NCI-H2227 (cell line): ENCODE measurements at regions not wholly inside any gene's neighbourhood (a gene's known extent, or its start where the extent isn't known, plus 50 kb on each side); places are given as distances from the start of the nearest gene placed in this dataset.
A peak's percentile ranks its signal among the peaks of the same experiment; 100 is the strongest.

Experiments used
- DNase-seq: peaks from one replicate; lab custom pipeline; 2025; ENCODE audit not compliant: unreplicated experiment; lab: John Stamatoyannopoulos, UW

DNA sequence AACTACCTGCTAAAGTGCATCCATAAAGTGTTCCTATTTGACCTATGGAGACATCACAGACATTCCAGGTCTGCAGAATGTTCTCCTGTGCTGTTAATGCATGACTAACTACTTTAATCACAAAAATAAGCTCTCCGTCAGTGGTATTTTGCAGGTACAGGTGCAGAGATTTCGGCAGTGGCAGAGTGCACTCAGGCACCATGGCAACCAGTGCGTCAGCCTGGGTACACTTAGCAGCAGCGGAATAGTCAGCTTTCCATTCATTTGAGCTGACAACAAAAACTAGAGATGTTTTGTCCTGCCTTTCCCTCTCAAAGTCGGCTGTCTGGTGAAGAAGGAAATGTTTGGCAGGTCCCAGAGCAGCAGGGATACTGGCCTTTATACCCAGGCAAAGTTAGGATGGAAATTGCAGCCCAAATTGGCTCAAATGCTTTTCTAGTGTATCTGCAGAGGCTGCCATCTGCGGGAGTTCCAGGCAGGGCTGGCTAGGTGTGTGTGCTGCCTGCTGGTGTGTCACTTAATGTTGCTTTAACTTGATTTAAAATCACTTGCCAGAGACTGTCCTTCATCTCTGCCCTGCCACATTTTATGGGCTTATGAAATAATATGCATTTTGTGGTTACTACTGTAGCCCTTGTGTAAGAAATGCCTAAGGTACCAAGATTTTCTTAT lies 195.8 kb downstream of the RAP2A start:
- DNase-seq, result peak; percentile 33

DNA sequence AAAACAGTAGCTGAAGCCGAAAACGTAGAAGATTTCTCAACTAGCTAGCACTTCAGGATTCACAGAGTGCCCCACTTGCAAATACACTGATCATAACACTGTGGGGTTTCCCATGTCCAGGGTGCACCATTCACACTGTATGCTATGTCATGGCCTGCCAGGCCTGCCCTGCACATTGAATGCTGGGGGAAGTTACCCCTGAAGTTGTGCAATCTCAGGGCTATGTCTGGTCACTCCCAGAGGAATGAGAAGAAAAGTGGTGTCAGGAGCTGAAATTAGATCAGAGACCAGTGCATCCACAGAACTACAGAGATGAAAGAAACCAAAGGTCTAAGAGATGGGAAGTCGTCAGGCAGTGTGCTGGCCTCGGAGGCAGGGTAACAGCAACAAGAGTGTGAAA lies 196.8 kb downstream of the RAP2A start:
- no peak for DNase-seq

DNA sequence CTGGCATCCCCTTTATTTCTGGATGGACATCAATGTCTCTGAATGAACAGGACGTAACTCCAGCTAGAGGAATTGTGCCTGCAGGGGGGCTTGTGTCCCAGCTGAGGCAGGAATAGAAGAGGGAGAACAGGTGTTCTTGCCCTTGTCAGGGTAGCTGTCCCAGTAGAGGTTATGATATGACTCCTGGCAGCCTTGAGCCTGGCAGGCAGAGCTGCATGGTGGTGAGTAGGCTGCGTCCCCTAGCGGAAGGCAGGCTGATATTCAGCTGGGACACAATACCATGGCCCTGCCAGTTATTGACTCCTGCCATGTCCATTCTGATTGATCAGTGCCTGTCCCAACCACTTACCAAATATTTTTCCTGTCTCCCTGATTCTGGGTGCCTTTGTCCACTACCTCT lies 197.2 kb downstream of the RAP2A start:
- no peak for DNase-seq

DNA sequence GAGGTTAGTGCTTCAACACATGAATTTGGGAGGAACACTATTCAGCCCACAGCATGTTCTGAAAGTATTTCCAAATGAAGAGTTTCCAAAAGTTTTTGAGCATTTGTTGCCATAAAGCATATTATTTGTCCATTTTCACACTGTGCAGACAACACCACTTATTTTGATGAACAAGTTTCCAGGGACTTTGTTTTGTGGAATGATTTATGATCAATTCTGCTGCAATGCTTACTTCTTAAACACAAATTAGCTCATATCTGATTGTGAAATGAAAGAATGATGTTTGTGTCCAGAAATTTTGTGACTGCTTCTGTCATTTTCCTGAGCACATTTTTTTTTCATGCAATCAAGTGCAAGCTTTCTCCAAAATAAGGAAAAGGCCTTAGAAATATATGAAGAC lies 205.3 kb downstream of the RAP2A start:
- DNase-seq, result no peak

DNA sequence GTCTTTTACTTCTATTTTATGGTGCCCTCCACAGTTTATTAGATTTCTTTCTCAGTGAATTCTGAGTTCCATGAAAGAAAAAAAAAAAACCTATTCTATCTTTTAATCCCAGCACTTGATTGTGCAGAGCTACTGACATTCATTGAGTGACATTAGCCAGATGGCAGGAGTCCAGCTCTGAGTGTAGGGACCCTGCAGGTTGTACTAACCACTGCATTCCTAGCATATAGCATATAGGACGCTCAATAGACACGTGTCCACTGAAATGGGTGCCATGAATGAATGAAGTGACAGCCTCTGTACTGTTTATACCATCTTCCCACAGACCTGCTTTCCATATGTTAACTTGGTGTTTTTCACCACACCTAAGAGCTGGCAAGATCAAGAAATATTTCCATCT lies 206.3 kb downstream of the RAP2A start:
- DNase-seq, result peak; percentile 6

DNA sequence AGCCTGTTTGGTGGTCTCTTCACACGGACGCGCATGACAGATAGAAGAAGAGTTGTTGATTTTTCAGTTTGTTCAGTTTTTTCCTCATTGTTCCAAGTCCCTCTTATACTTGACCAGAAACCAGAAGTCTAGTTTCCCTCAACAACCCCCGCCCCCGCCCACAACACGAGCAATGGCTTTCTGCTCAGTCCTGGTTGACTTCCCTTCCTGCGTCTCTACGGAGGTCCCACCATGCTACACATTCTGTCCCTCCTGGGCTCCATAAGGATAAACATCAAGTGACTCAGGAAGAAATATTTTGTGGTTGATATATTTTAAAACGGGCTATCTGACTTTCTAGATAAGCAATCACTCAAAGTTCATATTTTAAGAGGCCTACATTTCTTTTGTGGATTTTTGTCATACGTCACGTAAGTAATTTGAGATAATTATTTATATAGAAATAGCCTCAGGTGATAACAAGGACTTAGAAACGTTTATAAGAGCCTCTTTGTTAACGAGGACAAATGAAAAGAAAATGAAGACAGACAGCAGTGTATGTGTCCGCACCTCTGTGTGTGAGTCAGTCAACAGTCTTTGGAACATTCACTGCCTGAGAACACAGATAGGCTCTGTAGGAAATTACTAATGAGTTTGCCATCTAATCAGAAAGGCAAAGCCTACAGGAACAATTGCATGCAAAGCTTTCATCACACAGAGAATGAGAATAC lies 214.4 kb downstream of the RAP2A start:
- no peak for DNase-seq

DNA sequence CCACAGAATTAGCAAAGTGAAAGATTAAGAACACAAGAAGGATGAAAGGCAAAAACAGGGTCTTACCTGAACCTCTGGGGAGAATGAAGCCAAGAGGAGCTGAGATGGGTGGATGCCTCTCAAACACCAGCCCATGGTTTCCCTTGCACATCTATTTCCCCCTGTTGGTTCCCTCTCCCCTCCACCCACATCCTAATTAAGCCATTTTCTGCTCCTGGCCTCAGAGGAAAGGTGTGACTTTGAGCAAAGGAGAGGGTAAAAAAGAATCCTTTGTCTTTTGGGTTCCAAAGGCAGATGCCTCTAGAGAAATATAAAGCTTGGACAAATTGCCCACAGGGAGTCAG lies 214.9 kb downstream of the RAP2A start:
- DNase-seq, result no peak

DNA sequence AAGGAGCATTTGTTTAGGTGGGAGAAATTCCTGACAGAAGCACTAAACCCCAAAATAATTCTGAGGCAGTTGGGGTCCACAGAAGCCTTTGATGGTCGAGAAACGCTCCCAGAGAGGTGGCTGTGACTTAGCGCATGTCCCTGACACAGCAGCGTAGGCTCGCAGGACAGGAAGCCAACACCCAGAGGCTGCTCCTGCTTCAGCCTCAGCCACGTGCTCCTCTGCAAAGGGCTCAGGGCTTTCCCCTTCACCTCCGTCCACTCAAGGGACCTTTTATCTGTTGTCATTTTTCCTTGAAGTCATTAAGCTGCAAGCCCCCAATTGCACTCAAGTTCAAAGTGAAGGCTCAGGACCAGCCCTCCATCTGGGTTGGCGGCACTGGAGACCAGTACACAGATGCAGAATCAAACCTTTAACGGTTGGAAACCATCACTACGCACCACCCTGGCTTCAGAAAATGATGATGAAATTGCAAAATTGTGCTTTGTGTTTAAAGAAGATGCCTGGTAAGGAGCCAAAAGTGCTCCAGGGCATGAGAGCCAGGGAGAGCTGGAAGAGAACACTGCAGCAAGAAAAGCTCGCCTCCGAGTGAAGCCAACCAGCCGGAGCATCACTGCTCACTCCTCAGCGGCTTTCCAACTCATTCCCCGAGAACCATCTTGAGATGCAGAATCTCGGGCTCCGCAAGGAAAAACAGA lies 219.6 kb downstream of the RAP2A start:
- DNase-seq, result no peak

DNA sequence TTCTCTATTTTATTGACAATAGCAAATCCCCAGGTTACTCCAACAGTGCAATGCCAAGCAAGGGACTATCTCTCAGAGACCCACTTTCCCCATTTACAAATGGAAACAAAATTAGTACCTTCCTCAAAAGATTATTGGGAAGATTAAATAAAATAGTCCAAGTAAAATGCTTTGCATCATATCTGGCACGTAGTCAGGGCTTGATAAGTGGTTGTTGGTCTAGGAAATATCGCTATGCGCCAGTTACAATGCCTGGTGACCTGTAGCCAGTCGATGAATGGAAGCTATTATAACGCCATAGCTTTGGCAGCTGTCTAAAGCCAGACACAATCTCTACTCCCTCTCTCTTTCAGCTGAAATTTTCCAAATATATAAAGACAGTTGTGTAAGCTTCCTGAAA lies 220.3 kb downstream of the RAP2A start:
- no peak for DNase-seq

DNA sequence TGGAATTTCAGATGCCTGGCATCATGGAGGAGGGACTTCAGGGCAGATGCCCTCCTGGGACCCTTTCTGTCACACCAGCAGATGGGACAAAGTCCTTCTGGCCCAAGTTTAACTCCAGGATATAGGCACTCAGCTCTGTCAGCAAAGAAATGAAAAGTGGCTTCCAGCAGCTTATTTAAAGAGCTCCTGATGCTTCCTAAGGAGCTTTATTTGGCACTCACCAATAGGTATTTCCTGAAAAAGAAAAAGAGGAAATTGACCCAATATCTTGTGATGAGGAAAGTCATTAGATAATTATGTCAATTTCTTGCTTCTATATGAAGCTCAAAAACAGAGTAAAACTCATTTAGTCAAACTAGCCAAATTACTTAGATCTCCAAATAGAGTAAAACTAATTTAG lies 224.6 kb downstream of the RAP2A start:
- no peak for DNase-seq

DNA sequence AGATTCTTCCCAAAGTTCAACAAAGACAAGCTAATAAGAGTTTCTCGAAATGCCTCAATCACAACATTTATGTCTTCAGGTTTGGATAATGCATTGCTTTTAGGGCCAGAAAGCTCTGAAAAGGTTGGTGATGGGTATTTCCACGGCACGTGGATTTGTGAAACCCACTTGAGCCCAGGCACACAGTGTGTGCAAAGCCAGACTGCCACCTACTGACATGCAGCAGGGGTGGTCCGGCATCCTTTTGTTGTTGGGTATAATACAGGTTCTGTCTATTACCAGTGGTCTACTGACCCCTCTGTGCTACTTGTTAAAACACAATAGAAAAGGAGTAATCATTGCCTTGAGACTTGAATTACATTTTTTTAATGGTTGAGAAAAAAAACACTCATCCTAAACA lies 225.6 kb downstream of the RAP2A start:
- DNase-seq, result peak; percentile 25

DNA sequence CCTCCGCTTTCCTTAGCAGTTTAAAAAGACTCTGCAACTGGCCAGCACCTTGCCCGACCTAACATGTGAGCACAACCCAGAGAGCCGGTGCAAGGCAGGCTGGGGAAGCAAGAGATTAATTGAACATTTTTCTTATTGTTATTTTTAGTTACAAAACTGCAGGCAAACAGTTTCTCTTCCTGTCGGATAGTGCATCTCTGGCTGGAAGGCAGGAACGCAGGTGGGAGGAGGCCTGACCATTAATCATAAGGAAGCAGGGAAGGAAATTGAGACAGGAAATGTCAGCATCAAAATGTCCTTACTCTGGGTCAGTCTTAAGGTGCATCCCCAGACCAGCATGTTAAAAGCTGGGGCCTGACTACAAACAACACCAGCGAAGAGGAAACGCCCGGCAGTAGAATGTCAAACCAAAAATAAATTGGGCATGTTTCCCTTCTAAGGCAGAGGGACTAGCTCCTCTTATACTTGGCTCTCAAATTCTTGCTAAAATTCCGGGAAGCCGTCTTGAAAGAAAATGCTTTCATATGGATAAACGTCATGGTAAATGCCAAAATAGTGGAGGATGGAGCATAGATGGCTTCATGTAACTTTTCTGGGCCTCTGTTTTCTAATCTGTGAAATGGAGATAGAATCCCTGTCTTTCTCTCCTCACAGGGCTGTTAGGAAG lies 226.8 kb downstream of the RAP2A start:
- DNase-seq, result no peak

DNA sequence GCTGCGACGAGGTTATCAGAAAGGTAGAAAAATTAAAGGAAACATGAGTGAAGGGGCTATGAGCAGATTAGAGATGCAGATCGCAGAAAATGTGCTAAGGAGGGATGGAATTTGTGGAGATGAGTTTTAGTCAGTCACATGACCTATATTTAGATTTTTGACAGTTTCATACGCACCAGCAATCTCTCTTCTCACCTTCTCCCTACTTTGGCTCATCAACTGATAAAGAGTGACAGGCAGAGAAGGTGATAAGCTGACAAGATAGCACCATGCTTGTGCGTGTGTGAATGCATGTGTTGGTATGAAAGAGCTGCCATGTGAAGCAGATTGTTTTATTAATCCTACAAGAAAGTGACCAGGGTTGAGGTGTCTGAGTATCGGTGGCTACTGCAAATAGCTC lies 252.6 kb downstream of the RAP2A start:
- no peak for DNase-seq

DNA sequence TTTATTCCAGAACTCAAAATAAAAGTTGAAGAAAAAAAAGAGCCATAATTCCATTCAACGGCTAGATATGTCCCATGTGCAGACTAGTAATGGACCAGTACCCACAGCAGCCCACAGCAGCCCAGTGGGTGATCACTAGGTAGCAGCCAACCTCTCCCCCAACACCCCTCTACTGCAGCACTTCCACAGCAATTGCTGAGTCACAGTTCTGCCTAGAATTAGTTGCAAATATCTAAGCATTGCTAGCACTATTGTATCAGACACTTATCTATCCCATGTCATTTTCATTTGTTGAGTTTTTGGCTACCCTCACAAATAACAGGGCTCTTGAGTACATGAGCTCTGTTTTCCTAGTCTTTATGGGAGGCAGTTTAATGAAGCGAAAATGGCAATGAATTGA lies 258.7 kb downstream of the RAP2A start:
- no peak for DNase-seq

DNA sequence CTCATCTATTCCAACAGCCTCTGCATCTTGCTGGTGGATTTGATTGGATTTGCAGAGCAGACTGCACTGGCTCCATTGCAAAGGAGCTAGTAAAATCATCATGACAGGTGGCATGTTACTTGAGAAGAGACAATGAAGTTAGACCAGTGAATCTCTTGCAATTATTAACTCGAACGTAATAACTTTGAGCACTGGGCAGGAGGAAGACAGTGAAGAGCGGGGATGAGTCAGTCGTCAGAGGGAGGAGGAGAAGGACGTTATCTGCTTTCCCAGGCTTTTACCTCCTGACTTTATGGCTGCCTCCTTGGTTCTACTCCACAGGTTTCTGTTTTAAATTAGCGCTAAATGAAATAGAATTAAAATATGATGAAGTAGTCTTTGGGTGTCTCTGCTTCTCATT lies 257.8 kb upstream of the IPO5 start:
- no peak for DNase-seq

DNA sequence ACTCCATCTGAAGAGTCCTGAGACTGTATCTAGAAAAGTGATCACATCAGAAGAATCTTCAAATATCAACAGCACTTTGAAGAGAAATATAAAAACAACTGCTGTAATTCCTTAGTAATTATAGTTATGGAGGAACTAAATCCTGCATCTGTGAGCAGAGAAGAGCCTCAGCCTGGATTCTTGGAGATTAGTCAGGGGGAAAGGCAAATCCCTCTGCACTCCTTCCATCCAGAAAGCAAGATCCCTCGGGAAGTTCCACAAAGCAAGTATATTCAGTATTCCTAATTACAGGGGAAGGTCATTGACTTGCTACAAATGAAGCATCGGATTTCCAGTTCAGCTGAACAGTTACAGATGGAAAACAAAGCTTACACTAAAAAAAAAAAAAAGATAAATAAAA lies 256.6 kb upstream of the IPO5 start:
- DNase-seq, result no peak

DNA sequence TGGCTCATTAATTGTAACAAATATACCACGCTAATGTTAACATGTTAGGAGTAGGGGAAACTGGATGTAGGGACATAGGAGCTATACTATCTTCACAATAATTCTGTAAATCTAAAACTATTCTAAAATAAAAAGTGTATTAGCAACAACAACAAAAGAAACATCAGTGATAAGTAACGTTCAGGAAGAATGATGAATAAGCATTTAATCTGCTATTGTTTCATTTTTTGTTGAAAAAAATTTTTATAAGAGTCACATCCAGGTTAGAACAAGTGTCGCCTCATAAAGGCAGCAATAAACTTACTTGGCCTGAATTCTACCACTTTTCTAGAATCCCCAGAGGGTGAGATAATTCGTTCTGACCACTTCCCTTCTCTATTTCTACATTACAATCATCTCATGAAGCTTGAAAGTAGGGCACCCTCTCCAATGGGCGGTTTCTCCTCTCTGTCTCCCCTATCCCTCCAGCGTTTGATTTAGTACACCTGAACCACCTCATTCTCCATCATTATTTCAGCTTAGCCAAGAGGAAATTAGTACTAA lies 253.1 kb upstream of the IPO5 start:
- DNase-seq, result no peak

DNA sequence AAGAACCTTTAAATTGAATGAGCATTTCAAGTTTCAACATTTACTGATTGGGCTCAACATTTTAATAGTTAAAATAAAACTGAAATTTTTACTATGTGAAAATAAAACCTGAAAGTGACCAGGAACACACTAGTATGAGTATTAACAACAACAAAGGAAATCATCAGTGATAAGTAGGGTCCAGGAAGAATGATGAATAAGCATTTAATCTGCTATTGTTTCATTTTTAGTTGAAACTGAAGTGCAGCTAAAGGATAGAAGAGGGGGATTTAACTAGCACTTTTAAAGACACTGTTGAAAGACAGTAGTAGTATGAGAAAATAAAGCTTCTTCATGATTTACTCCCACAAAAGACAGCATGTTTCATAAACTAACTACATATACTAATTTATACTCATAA lies 250.9 kb upstream of the IPO5 start:
- DNase-seq, result no peak

DNA sequence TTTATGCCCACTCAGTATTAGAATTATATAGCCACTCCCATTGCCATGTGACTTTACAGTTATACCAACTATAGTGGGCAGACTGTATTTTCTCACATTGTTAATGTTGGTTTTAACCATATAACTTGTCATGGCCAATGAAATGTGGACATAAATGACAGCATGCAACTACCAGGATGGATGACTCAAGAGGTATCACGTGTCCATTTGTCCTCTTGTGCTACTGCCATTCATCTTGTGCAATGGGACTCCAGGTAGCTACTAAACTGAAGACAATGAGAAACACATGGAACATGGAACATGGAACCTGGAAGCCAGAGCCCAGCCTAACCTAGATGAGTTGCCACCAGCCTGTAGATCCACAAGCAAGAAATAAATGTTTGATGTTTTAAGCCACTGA lies 242.7 kb upstream of the IPO5 start:
- DNase-seq, result no peak

DNA sequence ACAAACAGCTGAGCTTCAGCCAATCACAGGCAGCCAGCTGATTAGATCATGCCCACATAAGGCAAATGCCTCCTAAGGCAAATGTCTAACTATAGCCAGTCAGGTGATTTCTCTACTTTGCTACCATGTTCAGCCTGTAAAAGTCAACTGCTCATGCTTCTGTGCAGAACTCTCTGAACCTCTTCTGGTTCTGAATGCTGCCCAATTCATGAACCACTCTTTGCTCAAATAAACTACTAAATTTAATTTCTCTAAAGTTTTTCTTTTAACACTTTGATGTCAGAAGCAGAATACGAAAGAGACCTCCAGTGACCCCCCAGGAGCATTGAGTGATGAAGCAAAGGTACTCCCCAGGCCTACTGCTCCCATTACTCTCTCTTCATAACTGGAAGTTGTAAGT lies 240.7 kb upstream of the IPO5 start:
- no peak for DNase-seq

DNA sequence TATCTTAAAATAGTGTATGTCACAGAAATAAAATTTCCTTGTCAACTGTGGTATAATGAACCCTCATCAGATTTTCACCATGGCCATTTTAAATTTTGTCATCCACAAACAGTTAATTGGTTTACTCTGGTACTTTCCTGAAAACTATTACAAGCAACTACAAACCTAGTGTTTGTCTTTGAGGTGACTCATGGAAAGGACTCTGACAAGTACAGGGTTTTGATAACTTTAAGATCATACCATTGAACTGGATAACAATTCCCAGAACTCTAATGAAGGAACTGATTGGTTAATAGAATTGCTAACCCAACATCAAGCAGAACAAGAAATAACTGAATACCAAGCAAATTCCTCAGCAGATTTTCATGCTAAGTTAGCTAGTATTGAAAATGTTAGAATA lies 237.7 kb upstream of the IPO5 start:
- no peak for DNase-seq

DNA sequence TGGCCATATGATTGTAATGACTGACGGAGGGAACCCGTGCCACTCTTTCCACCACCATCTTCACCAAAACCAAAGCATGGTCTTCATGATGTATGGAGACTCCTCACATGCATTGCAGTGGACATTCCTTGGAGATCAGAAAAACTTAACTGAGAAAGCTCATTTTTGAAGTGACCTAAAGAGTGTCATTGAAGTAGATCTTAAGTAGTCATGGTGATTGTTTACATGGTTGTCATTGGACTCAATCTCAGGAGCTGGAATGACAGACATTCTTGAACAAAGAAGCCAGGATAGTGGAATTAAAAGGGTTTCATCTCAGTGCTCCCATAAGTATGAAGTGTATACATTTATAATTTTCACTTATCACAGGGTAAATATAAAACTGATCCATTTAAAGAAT lies 236.7 kb upstream of the IPO5 start:
- no peak for DNase-seq
